HepG2 (cell line): ENCODE measurements at regions not wholly inside any gene's neighbourhood (a gene's known extent, or its start where the extent isn't known, plus 50 kb on each side); places are given as distances from the start of the nearest gene placed in this dataset.

Source experiments
- ATAC-seq: fragments of 200-7000 bp; cut with Tn5 transposase; 3 replicates; pipeline ENCODE4 v1.9.1; 2020; ENCODE audit warnings: mild to moderate bottlenecking, moderate library complexity
- BruUV-seq: library from RNA; stranded (reverse); fragments of 400-500 nt; replicated peaks from 2 replicates; lab custom pipeline; 2021; lab: Mats Ljungman, UMichigan
- CTCF ChIA-PET: fragments of 300-600 bp; formaldehyde crosslinking; extraction: SDS; loops from one replicate; lab custom pipeline; 2021; ENCODE audit warnings: low total read pairs, inconsistent platforms, low intra/inter-chr PET ratio; lab: Yijun Ruan, JAX
- POLR2A ChIA-PET: fragments of 350-600 bp; sonication (Branson Sonifier 250); formaldehyde crosslinking; loops from one replicate; lab custom pipeline; 2020; ENCODE audit warnings: antibody characterized with exemption, inconsistent platforms; lab: Yijun Ruan, JAX
- DNase-seq: peaks from one replicate; pipeline ENCODE4 v3.0.0-alpha.2; 2015; ENCODE audit warnings: low spot score
- FAIRE-seq: peaks from 3 replicates; lab custom pipeline; 2011; peaks lifted over from hg19 to GRCh38; lab: Jason Lieb, UNC
- H2AFZ ChIP-seq: one replicate; pipeline ENCODE4 v1.6.1; 2011; ENCODE audit warnings: low read length, inconsistent platforms
- H3K27ac ChIP-seq: fragments of 300-600 bp; 3 replicates; pipeline ENCODE4 v1.8.0; 2011; ENCODE audit warnings: mixed run types, mild to moderate bottlenecking, mixed read lengths, low read length, inconsistent platforms; ENCODE audit not compliant: insufficient read depth; ENCODE audit errors: extremely low read length
- H3K27me3 ChIP-seq, 2 experiments: fragments of 200-600 bp in 1 of 2; 2 replicates in 1 of 2; 3 replicates in 1 of 2; pipeline versions ENCODE4 v1.6.0 to v1.8.0; 2011; ENCODE audit warnings: low read length in 2 of 2, mild to moderate bottlenecking in 2 of 2, moderate library complexity in 2 of 2, inconsistent platforms in 1 of 2; ENCODE audit not compliant: insufficient read depth in 2 of 2, control insufficient read depth in 1 of 2
- H3K36me3 ChIP-seq, 2 experiments: fragments of 200-600 bp in 1 of 2; replicated peaks in 1 of 2; 2 replicates in 1 of 2; 3 replicates in 1 of 2; pipeline versions ENCODE4 v1.5.1 to v1.8.0; 2011; ENCODE audit warnings: low read length in 2 of 2, inconsistent platforms in 1 of 2; ENCODE audit not compliant: insufficient read depth in 2 of 2, control insufficient read depth in 1 of 2
- H3K4me1 ChIP-seq: 2 replicates; pipeline ENCODE4 v1.5.1; 2012; ENCODE audit warnings: low read length, inconsistent platforms; ENCODE audit not compliant: insufficient read depth
- H3K4me2 ChIP-seq: 2 replicates; pipeline ENCODE4 v1.6.0; 2011; ENCODE audit warnings: low read depth, low read length, inconsistent platforms
- H3K4me3 ChIP-seq, 3 experiments: fragments of 200-600 bp in 1 of 3; sonication (generic), shearing (Covaris generic) in 1 of 3; replicated peaks in 1 of 3; 2 replicates each; pipeline ENCODE4 v1.5.1; 2011 to 2016; ENCODE audit warnings: low read length in 3 of 3, inconsistent platforms in 2 of 3, low read depth in 2 of 3, mild to moderate bottlenecking in 2 of 3, control low read depth in 1 of 3, mixed read lengths in 1 of 3; ENCODE audit not compliant: insufficient read depth in 1 of 3
- H3K79me2 ChIP-seq: one replicate; pipeline ENCODE4 v1.6.1; 2011; ENCODE audit warnings: low read length, inconsistent platforms; ENCODE audit not compliant: insufficient read depth
- H3K9ac ChIP-seq: 2 replicates; pipeline ENCODE4 v1.6.0; 2011; ENCODE audit warnings: mild to moderate bottlenecking, low read depth, low read length, inconsistent platforms; ENCODE audit not compliant: insufficient read depth
- H3K9me3 ChIP-seq: 2 replicates; pipeline ENCODE4 v1.5.1; 2012; ENCODE audit warnings: mild to moderate bottlenecking, low read length
- H4K20me1 ChIP-seq: 2 replicates; pipeline ENCODE4 v1.6.0; 2011; ENCODE audit warnings: inconsistent platforms, mild to moderate bottlenecking, low read length, moderate library complexity; ENCODE audit not compliant: insufficient read depth
- ARHGAP35 ChIP-seq: sonication (generic); formaldehyde crosslinking; IDR thresholded peaks from 2 replicates; pipeline ENCODE4 v1.9.0; 2022; ENCODE audit warnings: mild to moderate bottlenecking, inconsistent platforms, moderate library complexity, missing genetic modification reagents, borderline replicate concordance
- EP300 ChIP-seq, 3 experiments: sonication (generic) in 1 of 3; formaldehyde crosslinking in 1 of 3; IDR thresholded peaks; 2 replicates each; pipeline versions ENCODE4 v1.5.1 to v1.6.1; 2011 to 2020; ENCODE audit warnings: low read depth in 2 of 3, low read length in 2 of 3, borderline replicate concordance in 1 of 3, improper control_type of control experiment in 1 of 3, mild to moderate bottlenecking in 1 of 3, missing genetic modification reagents in 1 of 3, moderate library complexity in 1 of 3
- ESRRA ChIP-seq: sonication (generic); formaldehyde crosslinking; IDR thresholded peaks from 2 replicates; pipeline ENCODE4 v1.5.1; 2020; ENCODE audit warnings: mild to moderate bottlenecking, low read depth, missing genetic modification reagents
- GMEB2 ChIP-seq: IDR thresholded peaks from 2 replicates; pipeline ENCODE4 v1.6.1; 2016; ENCODE audit warnings: missing biosample characterization, missing genetic modification reagents, low read depth
- GTF2F1 ChIP-seq: fragments of 150-350 bp; IDR thresholded peaks from 2 replicates; pipeline ENCODE4 v1.6.1; 2014; ENCODE audit warnings: low read length
- KAT8 ChIP-seq: IDR thresholded peaks from 2 replicates; pipeline ENCODE4 v1.6.1; 2016; ENCODE audit warnings: missing genetic modification reagents, missing compliant biosample characterization
- KLF11 ChIP-seq: IDR thresholded peaks from 2 replicates; pipeline ENCODE4 v1.6.1; 2016; ENCODE audit warnings: missing compliant biosample characterization
- MBNL3 ChIP-seq: fragments of 250-450 bp; sonication (Bioruptor Pico); conservative IDR thresholded peaks from 2 replicates; pipeline ENCODE4 v1.8.0; 2022; ENCODE audit warnings: mild to moderate bottlenecking, inconsistent platforms
- MEIS2 ChIP-seq: sonication (generic); formaldehyde crosslinking; IDR thresholded peaks from 2 replicates; pipeline ENCODE4 v1.9.0; 2021; ENCODE audit warnings: mild to moderate bottlenecking, missing genetic modification reagents
- RORA ChIP-seq: sonication (generic); formaldehyde crosslinking; IDR thresholded peaks from 2 replicates; pipeline ENCODE4 v1.5.0; 2020; ENCODE audit warnings: mild to moderate bottlenecking, missing genetic modification reagents, moderate library complexity
- SNAI1 ChIP-seq: sonication (generic); formaldehyde crosslinking; IDR thresholded peaks from 2 replicates; pipeline ENCODE4 v1.5.0; 2020; ENCODE audit warnings: mild to moderate bottlenecking, missing genetic modification reagents, borderline replicate concordance
- TCF7L2 ChIP-seq: IDR thresholded peaks from 2 replicates; pipeline ENCODE4 v1.6.1; 2011; ENCODE audit warnings: mild to moderate bottlenecking, low read depth, low read length, moderate library complexity
- TMF1 ChIP-seq: sonication (generic); formaldehyde crosslinking; IDR thresholded peaks from 2 replicates; pipeline ENCODE4 v1.8.1; 2022; ENCODE audit warnings: low read depth, missing genetic modification reagents
- ZNF263 ChIP-seq: sonication (generic); formaldehyde crosslinking; IDR thresholded peaks from 2 replicates; pipeline ENCODE4 v1.4.0; 2020; ENCODE audit warnings: missing genetic modification reagents
- ZNF335 ChIP-seq: sonication (generic); formaldehyde crosslinking; IDR thresholded peaks from 2 replicates; pipeline ENCODE4 v1.4.0; 2020; ENCODE audit warnings: missing genetic modification reagents
- ZNF780A ChIP-seq: sonication (generic); formaldehyde crosslinking; IDR thresholded peaks from 2 replicates; pipeline ENCODE4 v1.8.0; 2022; ENCODE audit warnings: mild to moderate bottlenecking, missing genetic modification reagents, moderate library complexity
- ZSCAN20 ChIP-seq: sonication (generic); formaldehyde crosslinking; IDR thresholded peaks from 2 replicates; pipeline ENCODE4 v1.4.0; 2020; ENCODE audit warnings: missing genetic modification reagents, mild to moderate bottlenecking, borderline replicate concordance
- WGBS: methylation state at CpG from one replicate; pipeline ENCODE4 v1.1.6; 2017; ENCODE audit warnings: low lambda C conversion rate; 5-methylcytosine and 5-hydroxymethylcytosine counted together
- in situ Hi-C: cut with HindIII; loops from 2 replicates; pipeline ENCODE4 v1.10.0; 2017; ENCODE audit warnings: low pct_unique_long_range_greater_than_20kb; ENCODE audit not compliant: extremely low pct_ligation_motif_present
- intact Hi-C: fragments of 100-400 bp; cut with micrococcal nuclease; formaldehyde crosslinking; loops from one replicate; pipeline ENCODE4 v1.10.0; 2022; ENCODE audit not compliant: unreplicated experiment

GRCh38 chr2:107215401-107216350 lies 329.7 kb upstream of the ST6GAL2 start:
- Histone ChIP-seq H4K20me1 (no peaks in the 10 kb centered on the region), H3K9me3 (peaks cover 9% of the 10 kb centered on the region; the same call in 1 of the 2 replicates), H3K4me1 (no peaks in the 10 kb centered on the region), H3K27ac (no peak overlapping the region), H2AFZ (no peak overlapping the region), H3K36me3 (no peaks in the 10 kb centered on the region), H3K9ac (no peak overlapping the region), H3K79me2 (no peaks in the 10 kb centered on the region), H3K4me2 (no peak overlapping the region), H3K27me3 (no peaks in the 10 kb centered on the region), H3K4me3 (no peak overlapping the region)
- CTCF ChIA-PET: no interaction called here
- ATAC-seq (no peak), FAIRE-seq (no peak), DNase-seq (no peak)
- POLR2A ChIA-PET: no interaction called here
- in situ Hi-C loops: no loop called here
- no TSS peak for BruUV-seq
- WGBS: 12% methylated on average over 9 of the region's 9 CpGs
- intact Hi-C loops: no loop called here
- TF ChIP-seq GTF2F1: no peak
- no peak for TF ChIP-seq ESRRA
- TF ChIP-seq KLF11: no peak
- no peak for TF ChIP-seq TMF1 (CRISPR knock-in tag)
- TF ChIP-seq ZNF780A (CRISPR knock-in tag): no peak
- no peak for TF ChIP-seq ZNF263 (CRISPR knock-in tag)
- TF ChIP-seq SNAI1: no peak
- no peak for TF ChIP-seq KAT8 (CRISPR knock-in tag)
- TF ChIP-seq MEIS2 (CRISPR knock-in tag): no peak
- no peak for TF ChIP-seq EP300 (IDR thresholded peaks at IDR 0.05; ENCODE audit: low read depth in 2 of 2, low read length in 2 of 2)
- no peak for TF ChIP-seq EP300 (CRISPR knock-in tag; IDR thresholded peaks at IDR 0.05; ENCODE audit: borderline replicate concordance)
- no peak for TF ChIP-seq MBNL3 (CRISPR knock-in tag)
- TF ChIP-seq TCF7L2: no peak
- TF ChIP-seq ZSCAN20 (CRISPR knock-in tag): no peak
- no peak for TF ChIP-seq RORA (CRISPR knock-in tag)
- no peak for TF ChIP-seq ZNF335
- no peak for TF ChIP-seq ARHGAP35 (CRISPR knock-in tag)
- TF ChIP-seq GMEB2: no peak
- TF ChIP-seq, all 625 proteins: peak for 0
